SJSA1 (cell line): ENCODE measurements at regions not wholly inside any gene's neighbourhood (a gene's known extent, or its start where the extent isn't known, plus 50 kb on each side); places are given as distances from the start of the nearest gene placed in this dataset.

Experiments used
- DNase-seq, 2 experiments: peaks; one replicate each; pipeline ENCODE4 v3.0.0-alpha.2; 2015 to 2020; ENCODE audit warnings: low spot score in 2 of 2, low read depth in 1 of 2
- H3K27ac ChIP-seq: fragments of 250-450 bp; sonication (Bioruptor Pico); 2 replicates; pipeline ENCODE4 v1.5.1; 2020; ENCODE audit warnings: mild to moderate bottlenecking, moderate library complexity
- H3K27me3 ChIP-seq: fragments of 250-450 bp; sonication (Bioruptor Pico); replicated peaks from 2 replicates; pipeline ENCODE4 v1.5.1; 2020; ENCODE audit warnings: mild to moderate bottlenecking, moderate library complexity
- H3K36me3 ChIP-seq: fragments of 250-450 bp; sonication (Bioruptor Pico); 2 replicates; pipeline ENCODE4 v1.5.1; 2020; ENCODE audit warnings: mild to moderate bottlenecking
- H3K4me1 ChIP-seq: fragments of 250-450 bp; sonication (Bioruptor Pico); replicated peaks from 2 replicates; pipeline ENCODE4 v1.6.1; 2021; ENCODE audit warnings: mild to moderate bottlenecking
- H3K4me3 ChIP-seq: fragments of 250-450 bp; sonication (Bioruptor Pico); 2 replicates; pipeline ENCODE4 v1.5.1; 2020; ENCODE audit warnings: mild to moderate bottlenecking
- H3K9me3 ChIP-seq: fragments of 250-450 bp; sonication (Bioruptor Pico); replicated peaks from 2 replicates; pipeline ENCODE4 v1.5.1; 2020; ENCODE audit warnings: mild to moderate bottlenecking

DNA sequence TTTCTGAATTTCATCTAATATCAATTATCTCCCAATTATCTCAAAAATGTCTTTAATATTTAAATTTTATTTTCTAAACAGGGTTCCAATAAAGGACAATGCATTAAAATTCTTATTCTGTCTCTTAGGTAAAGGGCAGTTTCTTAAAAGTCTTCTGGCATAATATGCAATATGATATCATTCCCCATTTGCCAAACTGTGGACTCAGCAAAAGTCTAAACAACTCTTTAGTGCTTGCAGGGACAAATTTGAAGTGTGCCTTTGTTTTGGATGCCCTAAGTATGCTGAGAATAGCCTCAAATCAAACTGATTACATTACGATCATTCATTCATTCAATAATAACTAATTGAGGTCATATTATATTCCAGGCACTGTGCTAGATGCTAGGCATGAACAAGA, 281.0 kb upstream of the KIRREL3 start:
- no peaks in the 10 kb centered on the region for H3K4me1 ChIP-seq
- H3K36me3 ChIP-seq, result no peaks in the 10 kb centered on the region
- DNase-seq, result no peak
- no peaks in the 10 kb centered on the region for H3K9me3 ChIP-seq
- no peak overlapping the region for H3K4me3 ChIP-seq
- no peak overlapping the region for H3K27ac ChIP-seq
- no peaks in the 10 kb centered on the region for H3K27me3 ChIP-seq

- H3K27me3 ChIP-seq, result no peaks in the 10 kb centered on the region
- no peak overlapping the region for H3K27ac ChIP-seq
- H3K4me3 ChIP-seq, result no peak overlapping the region
- no peaks in the 10 kb centered on the region for H3K36me3 ChIP-seq
- H3K9me3 ChIP-seq, result no peaks in the 10 kb centered on the region
- no peaks in the 10 kb centered on the region for H3K4me1 ChIP-seq
- no peak for DNase-seq
Observed at GRCh38 chr11:127275774-127276173, 275.2 kb upstream of the KIRREL3 start.

- H3K4me3 ChIP-seq, result no peak overlapping the region
- H3K36me3 ChIP-seq, result no peaks in the 10 kb centered on the region
- no peaks in the 10 kb centered on the region for H3K4me1 ChIP-seq
- H3K9me3 ChIP-seq, result no peaks in the 10 kb centered on the region
- no peak for DNase-seq
- no peak overlapping the region for H3K27ac ChIP-seq
- no peaks in the 10 kb centered on the region for H3K27me3 ChIP-seq
Observed at GRCh38 chr11:127274328-127274676, 273.7 kb upstream of the KIRREL3 start.

GRCh38 chr11:127273593-127274327, 273.2 kb upstream of the KIRREL3 start:
- DNase-seq, result no peak
- no peaks in the 10 kb centered on the region for H3K27me3 ChIP-seq
- no peaks in the 10 kb centered on the region for H3K36me3 ChIP-seq
- H3K9me3 ChIP-seq, result no peaks in the 10 kb centered on the region
- no peak overlapping the region for H3K4me3 ChIP-seq
- no peaks in the 10 kb centered on the region for H3K4me1 ChIP-seq
- H3K27ac ChIP-seq, result no peak overlapping the region

GRCh38 chr11:127270851-127271250, 270.3 kb upstream of the KIRREL3 start:
- DNase-seq, result no peak

GRCh38 chr11:127269911-127270310, 269.3 kb upstream of the KIRREL3 start:
- Histone ChIP-seq H3K36me3 (no peaks in the 10 kb centered on the region), H3K27ac (no peak overlapping the region), H3K4me1 (no peaks in the 10 kb centered on the region), H3K27me3 (no peaks in the 10 kb centered on the region), H3K9me3 (no peaks in the 10 kb centered on the region), H3K4me3 (no peak overlapping the region)
- DNase-seq, result no peak

More at GRCh38 chr11:127270851-127271250, 270.3 kb upstream of the KIRREL3 start:
- no peaks in the 10 kb centered on the region for H3K9me3 ChIP-seq
- no peak overlapping the region for H3K4me3 ChIP-seq
- no peak overlapping the region for H3K27ac ChIP-seq
- H3K36me3 ChIP-seq, result no peaks in the 10 kb centered on the region
- H3K27me3 ChIP-seq, result no peaks in the 10 kb centered on the region
- no peaks in the 10 kb centered on the region for H3K4me1 ChIP-seq

GRCh38 chr11:127268932-127269331, 268.4 kb upstream of the KIRREL3 start:
- Histone ChIP-seq H3K4me1 (no peaks in the 10 kb centered on the region), H3K4me3 (no peak overlapping the region)
- no peak for DNase-seq

GRCh38 chr11:127268521-127268920, 268.0 kb upstream of the KIRREL3 start:
- no peaks in the 10 kb centered on the region for H3K36me3 ChIP-seq
- no peaks in the 10 kb centered on the region for H3K9me3 ChIP-seq
- no peak for DNase-seq
- H3K27ac ChIP-seq, result no peak overlapping the region
- H3K27me3 ChIP-seq, result no peaks in the 10 kb centered on the region
- no peak overlapping the region for H3K4me3 ChIP-seq
- no peaks in the 10 kb centered on the region for H3K4me1 ChIP-seq

More at GRCh38 chr11:127268932-127269331, 268.4 kb upstream of the KIRREL3 start:
- Histone ChIP-seq H3K9me3 (no peaks in the 10 kb centered on the region), H3K27me3 (no peaks in the 10 kb centered on the region), H3K36me3 (no peaks in the 10 kb centered on the region), H3K27ac (no peak overlapping the region)

DNA sequence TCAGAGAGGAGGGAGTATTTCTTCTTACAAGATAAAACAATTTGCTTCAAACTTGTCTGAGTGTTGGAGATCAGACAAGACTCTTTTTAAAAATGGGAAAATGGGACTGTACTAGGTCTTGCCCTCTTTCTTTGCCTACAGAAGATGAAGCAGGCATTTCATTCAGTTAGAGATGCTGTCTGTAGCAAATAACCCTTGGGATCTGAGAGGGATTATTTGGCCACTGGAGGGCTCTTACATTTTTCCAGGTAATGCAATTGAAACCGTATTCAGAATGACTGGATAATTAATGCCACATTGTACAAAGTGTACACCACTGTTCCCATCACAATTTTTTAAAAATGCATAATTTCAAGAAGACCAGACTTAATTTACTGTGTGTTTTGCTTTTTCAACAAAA, 258.5 kb upstream of the KIRREL3 start:
- H3K4me3 ChIP-seq, result no peak overlapping the region
- H3K4me1 ChIP-seq, result no peaks in the 10 kb centered on the region
- no peaks in the 10 kb centered on the region for H3K36me3 ChIP-seq
- H3K27me3 ChIP-seq, result no peaks in the 10 kb centered on the region
- no peak overlapping the region for H3K27ac ChIP-seq
- no peaks in the 10 kb centered on the region for H3K9me3 ChIP-seq
- no peak for DNase-seq

GRCh38 chr11:127255209-127255608, 254.6 kb upstream of the KIRREL3 start:
- DNase-seq, result no peak
- H3K36me3 ChIP-seq, result no peaks in the 10 kb centered on the region

DNA sequence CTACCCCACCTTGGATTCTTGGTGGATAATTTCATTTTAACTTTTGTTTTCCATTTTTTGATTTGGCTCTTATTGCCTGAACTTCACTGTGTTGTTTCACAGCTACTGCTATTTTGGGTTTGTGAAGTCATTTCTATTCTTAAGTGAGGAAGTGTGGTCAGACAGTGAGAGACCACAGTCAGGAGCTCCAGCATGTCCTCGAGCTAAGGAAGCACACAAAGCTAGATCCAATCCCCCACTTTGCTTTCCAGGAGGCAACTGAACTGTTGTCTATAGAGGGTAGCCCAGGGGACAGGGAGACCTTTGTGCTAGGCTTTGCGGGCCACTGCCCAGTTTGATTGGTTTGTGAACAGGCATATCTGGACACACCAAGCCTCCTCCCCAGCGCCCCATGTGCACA, 251.8 kb upstream of the KIRREL3 start:
- H3K4me3 ChIP-seq, result no peak overlapping the region
- DNase-seq, result no peak

More at GRCh38 chr11:127255209-127255608, 254.6 kb upstream of the KIRREL3 start:
- Histone ChIP-seq H3K27ac (no peak overlapping the region), H3K27me3 (no peaks in the 10 kb centered on the region), H3K4me1 (no peaks in the 10 kb centered on the region), H3K4me3 (no peak overlapping the region), H3K9me3 (no peaks in the 10 kb centered on the region)

GRCh38 chr11:127249576-127249975, 249.0 kb upstream of the KIRREL3 start:
- Histone ChIP-seq H3K27me3 (no peaks in the 10 kb centered on the region), H3K36me3 (no peaks in the 10 kb centered on the region), H3K4me3 (no peak overlapping the region), H3K27ac (no peak overlapping the region), H3K4me1 (no peaks in the 10 kb centered on the region), H3K9me3 (no peaks in the 10 kb centered on the region)
- no peak for DNase-seq

More for the DNA sequence above, 251.8 kb upstream of the KIRREL3 start:
- Histone ChIP-seq H3K36me3 (no peaks in the 10 kb centered on the region), H3K27me3 (no peaks in the 10 kb centered on the region), H3K9me3 (no peaks in the 10 kb centered on the region), H3K4me1 (no peaks in the 10 kb centered on the region), H3K27ac (no peak overlapping the region)

DNA sequence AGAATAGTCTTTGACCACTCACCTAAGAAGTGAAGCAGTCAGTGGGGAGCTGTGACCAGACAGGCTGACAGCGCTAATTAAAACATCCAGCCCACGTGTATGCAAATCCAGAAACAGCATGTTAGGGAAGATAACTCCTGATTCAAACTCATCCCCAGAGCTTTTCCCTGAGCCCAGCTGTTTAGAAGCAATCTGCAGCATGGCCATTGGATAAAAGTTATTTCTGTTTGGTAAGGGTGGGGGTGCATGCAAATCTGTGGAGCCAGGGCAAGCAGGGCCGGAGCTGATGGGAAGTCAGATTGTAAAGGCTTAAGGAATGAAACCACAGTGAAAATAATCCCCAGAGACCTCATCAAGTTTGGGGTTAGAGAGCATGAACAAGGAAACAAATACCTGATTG, 247.9 kb upstream of the KIRREL3 start:
- no peaks in the 10 kb centered on the region for H3K36me3 ChIP-seq
- no peaks in the 10 kb centered on the region for H3K27me3 ChIP-seq
- no peaks in the 10 kb centered on the region for H3K4me1 ChIP-seq
- DNase-seq, result no peak
- no peaks in the 10 kb centered on the region for H3K9me3 ChIP-seq
- no peak overlapping the region for H3K27ac ChIP-seq
- H3K4me3 ChIP-seq, result no peak overlapping the region

DNA sequence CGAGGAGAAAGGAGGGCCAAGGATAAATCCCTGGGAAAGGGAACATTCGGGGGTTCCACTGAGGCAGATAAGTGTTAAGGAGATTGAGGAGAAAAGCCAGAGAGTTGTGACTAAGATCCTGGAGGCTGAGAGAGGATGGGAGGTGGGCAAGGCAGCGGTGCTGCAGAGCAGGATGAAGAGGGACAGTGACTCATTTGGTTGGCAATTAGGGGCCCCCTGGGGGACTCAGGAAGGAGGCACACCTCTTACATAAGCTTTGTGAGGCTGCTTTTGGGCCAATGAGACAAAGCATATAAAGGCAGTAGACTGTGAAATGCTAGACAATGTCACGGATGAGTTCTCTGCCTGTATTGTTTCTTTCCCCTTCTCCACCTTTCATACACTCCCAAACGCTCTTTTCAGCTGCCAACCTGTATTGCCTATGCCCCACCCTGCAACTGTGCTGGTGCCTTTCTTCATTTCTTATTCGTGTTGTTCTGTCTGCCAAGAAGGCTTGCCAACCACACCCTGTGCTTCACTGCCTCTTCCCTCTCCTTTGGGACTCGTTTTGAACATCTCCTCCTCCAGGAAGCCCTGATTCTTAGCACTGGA, 246.8 kb upstream of the KIRREL3 start:
- DNase-seq, result no peak
- Histone ChIP-seq H3K36me3 (no peaks in the 10 kb centered on the region), H3K27ac (no peak overlapping the region), H3K4me3 (no peak overlapping the region), H3K4me1 (no peaks in the 10 kb centered on the region), H3K27me3 (no peaks in the 10 kb centered on the region), H3K9me3 (no peaks in the 10 kb centered on the region)

DNA sequence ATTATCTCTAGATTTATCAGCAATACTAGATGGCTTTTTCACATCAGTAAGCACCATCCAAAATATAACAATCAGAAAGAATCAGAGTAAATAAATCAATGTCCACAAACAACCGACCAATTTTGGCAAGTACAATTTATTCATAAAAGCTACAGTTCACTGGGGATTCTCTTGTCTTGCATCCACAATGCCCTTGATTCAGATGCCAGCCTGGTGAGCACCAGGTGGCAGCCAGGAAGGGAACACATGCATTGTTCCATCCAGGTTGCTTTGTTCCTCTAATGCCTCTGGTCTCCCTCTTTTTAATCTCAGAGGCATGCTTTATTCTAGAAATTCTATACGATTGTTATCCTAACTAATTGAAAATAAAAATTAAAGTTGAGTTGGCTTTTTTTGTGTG, 242.1 kb upstream of the KIRREL3 start:
- Histone ChIP-seq H3K9me3 (no peaks in the 10 kb centered on the region), H3K27ac (no peak overlapping the region)

More for the DNA sequence above, 242.1 kb upstream of the KIRREL3 start:
- no peak for DNase-seq
- Histone ChIP-seq H3K36me3 (no peaks in the 10 kb centered on the region), H3K4me3 (no peak overlapping the region), H3K4me1 (no peaks in the 10 kb centered on the region), H3K27me3 (no peaks in the 10 kb centered on the region)
